ENCODE measurements at regions not wholly inside any gene's neighbourhood (a gene's known extent, or its start where the extent isn't known, plus 50 kb on each side); places are given as distances from the start of the nearest gene placed in this dataset.

DNA sequence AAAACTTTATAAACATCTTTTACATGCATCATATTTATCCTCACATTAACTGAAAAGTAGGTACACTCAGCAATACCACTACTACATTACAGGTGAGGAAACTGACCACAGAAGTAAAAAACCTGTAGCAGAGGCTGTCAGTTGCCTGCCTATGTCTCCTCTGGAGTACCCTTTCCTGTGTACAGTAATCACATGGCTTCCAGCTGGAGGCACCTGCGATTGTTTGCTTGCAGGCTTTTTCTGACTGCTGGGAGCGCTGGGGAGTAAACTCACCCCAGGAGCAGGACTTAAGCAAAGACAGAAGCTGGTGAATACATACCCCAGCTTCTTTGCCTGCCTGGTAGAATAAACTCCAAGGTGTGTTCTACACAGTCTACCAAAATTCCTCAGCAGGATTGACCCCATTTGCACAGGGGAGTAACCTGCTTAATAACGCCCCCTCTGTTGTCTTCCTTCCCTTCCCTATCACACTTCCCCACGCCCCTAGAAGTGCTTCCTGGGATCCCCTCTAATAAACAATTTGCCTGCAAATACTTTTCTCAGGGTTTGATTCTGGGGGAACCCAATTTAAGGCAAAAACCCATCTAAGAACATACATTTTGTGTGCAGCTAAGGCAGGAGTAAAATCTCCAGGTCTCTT is 138.9 kb downstream of the PTH2R start:
- Histone ChIP-seq H3K27me3 (ENCODE audit: control insufficient read depth, insufficient read depth, low read length) (no peaks in the 10 kb centered on the region), H3K36me3 (ENCODE audit: control insufficient read depth, insufficient read depth, low read length) (no peaks in the 10 kb centered on the region), H3K4me3 (ENCODE audit: low read depth, low read length) (no peak overlapping the region)
- TF ChIP-seq, protein P1, sequence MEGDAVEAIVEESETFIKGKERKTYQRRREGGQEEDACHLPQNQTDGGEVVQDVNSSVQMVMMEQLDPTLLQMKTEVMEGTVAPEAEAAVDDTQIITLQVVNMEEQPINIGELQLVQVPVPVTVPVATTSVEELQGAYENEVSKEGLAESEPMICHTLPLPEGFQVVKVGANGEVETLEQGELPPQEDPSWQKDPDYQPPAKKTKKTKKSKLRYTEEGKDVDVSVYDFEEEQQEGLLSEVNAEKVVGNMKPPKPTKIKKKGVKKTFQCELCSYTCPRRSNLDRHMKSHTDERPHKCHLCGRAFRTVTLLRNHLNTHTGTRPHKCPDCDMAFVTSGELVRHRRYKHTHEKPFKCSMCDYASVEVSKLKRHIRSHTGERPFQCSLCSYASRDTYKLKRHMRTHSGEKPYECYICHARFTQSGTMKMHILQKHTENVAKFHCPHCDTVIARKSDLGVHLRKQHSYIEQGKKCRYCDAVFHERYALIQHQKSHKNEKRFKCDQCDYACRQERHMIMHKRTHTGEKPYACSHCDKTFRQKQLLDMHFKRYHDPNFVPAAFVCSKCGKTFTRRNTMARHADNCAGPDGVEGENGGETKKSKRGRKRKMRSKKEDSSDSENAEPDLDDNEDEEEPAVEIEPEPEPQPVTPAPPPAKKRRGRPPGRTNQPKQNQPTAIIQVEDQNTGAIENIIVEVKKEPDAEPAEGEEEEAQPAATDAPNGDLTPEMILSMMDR (IDR thresholded peaks at IDR 0.05; ENCODE audit: insufficient read depth, low read length, severe bottlenecking) = no peak
- DNase-seq (ENCODE audit: low read depth) (no peak), FAIRE-seq (no peak)

DNA sequence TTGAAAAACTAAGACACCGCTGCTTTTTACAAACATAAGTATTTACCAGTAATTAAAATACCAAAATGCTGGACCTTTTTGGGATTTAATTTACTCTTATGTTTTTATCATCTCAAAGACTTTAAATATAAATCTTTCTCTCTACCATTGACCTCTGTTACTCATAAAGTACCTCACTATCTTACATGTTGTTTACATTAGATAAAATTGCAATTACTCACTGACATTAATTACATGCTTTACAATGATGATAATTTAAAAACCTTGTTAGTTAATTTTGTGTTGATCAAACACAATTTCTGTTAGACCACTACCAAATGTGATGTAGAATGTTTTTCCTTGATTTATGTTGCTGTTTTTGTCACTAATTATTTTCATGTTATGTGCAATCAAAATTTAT is 139.5 kb downstream of the PTH2R start:
- no peak overlapping the region for H3K4me3 ChIP-seq (ENCODE audit: low read depth, low read length)
- FAIRE-seq (no peak), DNase-seq (ENCODE audit: low read depth) (no peak)
- H3K27me3 ChIP-seq (ENCODE audit: control insufficient read depth, insufficient read depth, low read length) = no peaks in the 10 kb centered on the region
- TF ChIP-seq, protein P1 (IDR thresholded peaks at IDR 0.05; ENCODE audit: insufficient read depth, low read length, severe bottlenecking) = no peak
- no peaks in the 10 kb centered on the region for H3K36me3 ChIP-seq (ENCODE audit: control insufficient read depth, insufficient read depth, low read length)

DNA sequence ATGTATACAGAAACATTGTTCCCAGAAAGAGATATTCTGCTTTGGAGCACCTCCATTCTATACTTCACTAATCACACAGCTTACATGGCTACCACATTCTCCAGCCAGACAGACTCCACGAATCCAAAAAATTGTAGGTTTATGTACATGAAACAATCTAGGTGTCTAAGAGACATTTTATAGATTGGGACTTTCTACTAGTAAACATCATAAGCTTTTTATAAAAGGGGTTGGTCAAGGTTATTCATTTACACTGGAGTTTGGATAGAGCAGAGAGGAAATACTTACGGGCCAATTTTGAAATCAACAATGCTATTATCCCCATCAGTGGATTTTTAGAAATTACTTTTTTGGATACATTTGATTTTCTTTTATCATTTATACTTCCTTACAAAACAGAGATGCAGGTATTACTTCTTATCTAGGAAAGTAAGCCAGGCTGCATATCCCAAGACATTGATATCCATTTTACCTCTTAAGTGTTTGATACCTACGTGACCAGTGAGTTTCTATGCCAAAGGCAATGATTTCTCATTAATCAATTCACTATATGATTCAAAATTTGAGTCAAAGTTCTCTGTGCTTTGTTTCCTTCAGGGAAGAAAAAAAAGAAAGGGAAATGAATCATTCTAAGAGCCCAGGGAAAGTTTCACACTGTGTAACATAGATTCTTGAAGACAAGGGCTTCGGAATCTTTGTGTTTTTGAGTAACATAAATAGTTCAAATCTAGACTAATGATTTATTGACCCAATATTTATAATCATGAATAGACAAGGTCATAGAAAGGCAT is 140.5 kb downstream of the PTH2R start:
- Histone ChIP-seq H3K27me3 (ENCODE audit: control insufficient read depth, insufficient read depth, low read length) (no peaks in the 10 kb centered on the region), H3K4me3 (ENCODE audit: low read depth, low read length) (no peak overlapping the region), H3K36me3 (ENCODE audit: control insufficient read depth, insufficient read depth, low read length) (no peaks in the 10 kb centered on the region)
- DNase-seq (ENCODE audit: low read depth) (peak; percentile 55), FAIRE-seq (no peak)
- TF ChIP-seq, protein P1 (IDR thresholded peaks at IDR 0.05; ENCODE audit: insufficient read depth, low read length, severe bottlenecking) = no peak

DNA sequence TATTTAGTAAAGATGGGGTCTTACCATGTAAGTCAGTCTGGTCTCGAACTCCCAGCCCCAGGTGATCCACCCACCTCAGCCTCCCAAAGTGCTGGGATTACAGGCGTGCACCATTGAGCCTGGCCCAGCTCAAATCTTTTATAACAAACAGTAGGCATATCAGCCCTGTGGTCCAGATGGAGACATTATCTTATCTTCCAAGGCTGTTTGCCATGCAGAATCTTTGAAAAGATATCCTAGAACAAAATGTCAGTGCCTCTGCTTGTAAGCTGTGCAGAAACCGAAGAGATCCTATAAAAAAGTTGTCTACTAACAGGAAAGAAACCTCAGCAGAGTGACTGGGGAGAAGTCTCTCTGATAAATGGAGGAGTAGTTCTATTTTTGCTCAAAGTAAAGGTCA is 142.1 kb downstream of the PTH2R start:
- Histone ChIP-seq H3K27me3 (ENCODE audit: control insufficient read depth, insufficient read depth, low read length) (no peaks in the 10 kb centered on the region), H3K36me3 (ENCODE audit: control insufficient read depth, insufficient read depth, low read length) (no peaks in the 10 kb centered on the region), H3K4me3 (ENCODE audit: low read depth, low read length) (no peak overlapping the region)
- DNase-seq (ENCODE audit: low read depth) (no peak), FAIRE-seq (no peak)
- TF ChIP-seq, protein P1 (IDR thresholded peaks at IDR 0.05; ENCODE audit: insufficient read depth, low read length, severe bottlenecking) = no peak

DNA sequence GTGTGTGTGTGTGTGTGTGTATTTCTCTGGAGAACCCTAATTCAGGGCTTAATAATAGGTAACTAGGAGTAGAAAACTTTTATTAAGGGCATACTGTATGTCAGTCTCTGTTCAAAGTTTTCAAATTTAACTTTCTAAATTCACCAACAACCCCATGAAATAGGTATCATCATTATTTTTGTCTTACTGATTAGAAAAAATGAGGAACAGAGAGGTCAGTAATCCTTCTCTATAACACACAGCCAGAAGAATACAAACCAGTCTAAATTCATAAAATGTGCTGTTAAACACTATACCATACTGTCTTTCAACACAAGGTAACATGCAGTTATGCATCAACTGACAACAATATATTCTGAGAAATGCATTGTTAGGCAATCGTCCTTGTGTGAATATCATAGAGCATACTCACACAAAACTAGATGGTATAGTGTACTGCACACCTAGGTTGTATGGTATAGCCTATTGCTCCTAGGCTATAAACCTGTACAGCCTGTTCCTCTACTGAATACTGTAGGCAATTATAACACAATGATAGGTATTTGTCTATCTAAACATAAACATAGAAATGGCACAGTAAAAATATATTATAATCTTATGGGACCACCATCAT is 143.1 kb downstream of the PTH2R start:
- TF ChIP-seq, protein P1 (IDR thresholded peaks at IDR 0.05; ENCODE audit: insufficient read depth, low read length, severe bottlenecking) = no peak
- Histone ChIP-seq H3K36me3 (ENCODE audit: control insufficient read depth, insufficient read depth, low read length) (no peaks in the 10 kb centered on the region), H3K4me3 (ENCODE audit: low read depth, low read length) (no peak overlapping the region), H3K27me3 (ENCODE audit: control insufficient read depth, insufficient read depth, low read length) (no peaks in the 10 kb centered on the region)
- no peak for FAIRE-seq
- DNase-seq (ENCODE audit: low read depth) = peak; percentile 5
